ENCODE measurements at regions not wholly inside any gene's neighbourhood (a gene's known extent, or its start where the extent isn't known, plus 50 kb on each side); places are given as distances from the start of the nearest gene placed in this dataset.

- Mint-ChIP-seq H3K4me1 (ENCODE audit: unreplicated experiment) (no peaks in the 10 kb centered on the region), H3K4me3 (ENCODE audit: unreplicated experiment) (no peak overlapping the region), H3K27ac (ENCODE audit: unreplicated experiment) (no peak overlapping the region), H3K36me3 (ENCODE audit: low read depth, unreplicated experiment) (no peaks in the 10 kb centered on the region), H3K9me3 (ENCODE audit: unreplicated experiment) (no peaks in the 10 kb centered on the region), H3K27me3 (ENCODE audit: unreplicated experiment) (no peaks in the 10 kb centered on the region)
- DNase-seq (ENCODE audit: low spot score): no peak
- no peak for TF ChIP-seq CTCF (IDR thresholded peaks at IDR 0.05; ENCODE audit: unreplicated experiment)
Observed at GRCh38 chr11:106187860-106188456, 110.5 kb downstream of the AASDHPPT start.

DNA sequence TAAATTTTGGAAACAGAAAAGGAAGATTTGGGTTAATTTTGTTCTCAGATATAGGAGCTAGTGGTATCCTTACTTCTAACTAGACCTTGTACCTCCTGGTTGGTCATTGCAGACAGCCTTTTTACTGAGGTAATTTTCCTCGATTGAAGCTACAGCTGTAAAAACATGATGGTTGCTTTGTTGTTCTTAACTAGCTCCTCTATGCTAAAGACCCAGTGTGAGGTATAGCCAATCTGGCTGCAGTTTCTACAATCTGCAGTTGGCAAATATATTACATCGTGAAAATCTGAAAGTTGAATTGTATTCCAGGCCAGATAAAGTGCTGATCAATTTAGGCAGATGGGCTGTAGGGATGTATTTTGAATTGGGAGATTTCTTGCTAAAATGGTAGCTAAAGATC, 116.5 kb downstream of the AASDHPPT start:
- H3K27ac Mint-ChIP-seq (ENCODE audit: unreplicated experiment): no peak overlapping the region
- H3K27me3 Mint-ChIP-seq (ENCODE audit: unreplicated experiment): no peaks in the 10 kb centered on the region
- no peak for TF ChIP-seq CTCF (IDR thresholded peaks at IDR 0.05; ENCODE audit: unreplicated experiment)
- DNase-seq (ENCODE audit: low spot score): no peak
- peaks cover 5% of the 10 kb centered on the region for H3K36me3 Mint-ChIP-seq (ENCODE audit: low read depth, unreplicated experiment)
- no peaks in the 10 kb centered on the region for H3K9me3 Mint-ChIP-seq (ENCODE audit: unreplicated experiment)
- no peaks in the 10 kb centered on the region for H3K4me1 Mint-ChIP-seq (ENCODE audit: unreplicated experiment)
- H3K4me3 Mint-ChIP-seq (ENCODE audit: unreplicated experiment): no peak overlapping the region

DNA sequence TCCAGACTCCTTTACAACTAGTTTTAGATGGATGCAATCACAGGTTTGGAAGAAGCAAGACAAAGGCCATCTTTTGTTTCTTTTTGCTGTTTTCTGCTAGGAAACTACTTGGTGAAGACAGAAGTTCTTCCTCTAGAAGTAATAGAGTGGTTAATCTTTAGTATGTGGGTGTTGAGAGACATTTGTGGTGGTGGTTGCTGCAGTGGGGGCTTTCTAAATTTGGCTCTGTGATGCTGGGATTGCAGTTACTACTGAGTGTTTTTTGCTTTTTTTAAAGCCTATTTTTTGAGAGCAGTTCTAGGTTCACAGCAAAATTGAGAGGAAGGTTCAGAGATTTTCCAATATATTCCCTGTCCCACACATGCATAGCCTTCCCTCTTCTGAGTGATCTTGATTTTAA, 120.0 kb downstream of the AASDHPPT start:
- no peak for TF ChIP-seq CTCF (IDR thresholded peaks at IDR 0.05; ENCODE audit: unreplicated experiment)
- no peak for DNase-seq (ENCODE audit: low spot score)
- H3K4me1 Mint-ChIP-seq (ENCODE audit: unreplicated experiment): peaks cover 4% of the 10 kb centered on the region
- no peaks in the 10 kb centered on the region for H3K27me3 Mint-ChIP-seq (ENCODE audit: unreplicated experiment)
- H3K9me3 Mint-ChIP-seq (ENCODE audit: unreplicated experiment): no peaks in the 10 kb centered on the region
- no peak overlapping the region for H3K4me3 Mint-ChIP-seq (ENCODE audit: unreplicated experiment)
- peaks cover 5% of the 10 kb centered on the region for H3K36me3 Mint-ChIP-seq (ENCODE audit: low read depth, unreplicated experiment)
- H3K27ac Mint-ChIP-seq (ENCODE audit: unreplicated experiment): no peak overlapping the region

DNA sequence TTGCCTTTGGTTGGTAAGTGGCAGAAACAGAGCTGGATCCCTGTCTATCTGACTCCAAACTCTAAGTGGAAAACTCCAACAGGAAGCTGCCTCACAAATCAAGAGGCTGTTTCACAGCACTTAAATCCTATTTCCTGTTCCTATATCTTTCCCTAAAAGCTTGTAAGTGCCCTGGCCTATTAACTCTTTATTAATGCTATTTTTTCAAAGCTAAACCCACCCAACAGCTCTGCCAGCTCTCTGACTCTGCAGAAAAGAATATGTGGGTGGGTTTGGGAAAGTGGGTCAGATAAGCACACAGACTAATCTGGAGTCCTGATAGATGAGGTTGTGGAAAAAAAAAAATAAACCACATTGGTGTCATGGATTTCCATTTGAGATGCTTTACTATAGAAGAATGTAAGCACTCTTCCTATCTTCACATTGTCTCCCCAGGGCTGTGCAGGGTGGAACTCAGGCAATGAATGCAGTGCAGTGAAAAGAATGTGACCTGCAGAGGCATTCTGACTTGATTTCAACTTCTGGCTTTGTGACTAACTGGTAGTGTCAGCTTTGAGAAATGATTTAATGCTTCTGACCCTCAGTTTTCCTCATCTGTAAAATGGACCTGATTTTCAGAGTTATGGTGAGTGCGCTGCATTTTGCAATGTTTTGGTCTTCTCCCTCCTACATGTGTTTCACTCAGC, 125.6 kb downstream of the AASDHPPT start:
- Mint-ChIP-seq H3K9me3 (ENCODE audit: unreplicated experiment) (no peaks in the 10 kb centered on the region), H3K36me3 (ENCODE audit: low read depth, unreplicated experiment) (peaks cover 4% of the 10 kb centered on the region), H3K4me3 (ENCODE audit: unreplicated experiment) (no peak overlapping the region), H3K27me3 (ENCODE audit: unreplicated experiment) (no peaks in the 10 kb centered on the region), H3K27ac (ENCODE audit: unreplicated experiment) (no peak overlapping the region), H3K4me1 (ENCODE audit: unreplicated experiment) (peaks cover 10% of the 10 kb centered on the region)
- no peak for TF ChIP-seq CTCF (IDR thresholded peaks at IDR 0.05; ENCODE audit: unreplicated experiment)
- DNase-seq (ENCODE audit: low spot score): no peak

DNA sequence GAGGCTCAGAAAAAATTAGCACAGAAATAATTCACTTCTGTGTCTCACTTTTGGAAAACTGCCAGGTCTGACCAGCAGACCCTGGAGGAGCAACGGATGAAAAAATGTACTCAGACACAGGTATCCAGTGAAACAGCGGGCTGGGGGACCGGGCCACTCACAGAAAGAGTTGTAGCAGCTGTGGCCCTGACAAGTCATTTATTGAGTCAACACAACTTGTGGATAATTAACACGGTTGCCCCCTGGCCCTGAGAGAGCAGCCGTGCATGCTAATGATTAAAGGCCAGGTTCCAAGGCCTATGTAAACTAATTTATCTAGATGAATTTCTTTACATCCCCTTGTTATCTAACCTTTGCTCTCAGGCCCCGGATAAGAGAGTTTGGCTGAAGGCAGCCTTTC, 131.3 kb downstream of the AASDHPPT start:
- TF ChIP-seq CTCF (IDR thresholded peaks at IDR 0.05; ENCODE audit: unreplicated experiment): no peak
- Mint-ChIP-seq H3K4me3 (ENCODE audit: unreplicated experiment) (no peak overlapping the region), H3K27ac (ENCODE audit: unreplicated experiment) (no peak overlapping the region), H3K9me3 (ENCODE audit: unreplicated experiment) (no peaks in the 10 kb centered on the region), H3K36me3 (ENCODE audit: low read depth, unreplicated experiment) (no peaks in the 10 kb centered on the region), H3K27me3 (ENCODE audit: unreplicated experiment) (peaks cover 3% of the 10 kb centered on the region), H3K4me1 (ENCODE audit: unreplicated experiment) (no peaks in the 10 kb centered on the region)
- DNase-seq (ENCODE audit: low spot score): no peak

Data from endothelial cell (in vitro differentiated cells).